ENCODE measurements at regions not wholly inside any gene's neighbourhood (a gene's known extent, or its start where the extent isn't known, plus 50 kb on each side); places are given as distances from the start of the nearest gene placed in this dataset.

DNA sequence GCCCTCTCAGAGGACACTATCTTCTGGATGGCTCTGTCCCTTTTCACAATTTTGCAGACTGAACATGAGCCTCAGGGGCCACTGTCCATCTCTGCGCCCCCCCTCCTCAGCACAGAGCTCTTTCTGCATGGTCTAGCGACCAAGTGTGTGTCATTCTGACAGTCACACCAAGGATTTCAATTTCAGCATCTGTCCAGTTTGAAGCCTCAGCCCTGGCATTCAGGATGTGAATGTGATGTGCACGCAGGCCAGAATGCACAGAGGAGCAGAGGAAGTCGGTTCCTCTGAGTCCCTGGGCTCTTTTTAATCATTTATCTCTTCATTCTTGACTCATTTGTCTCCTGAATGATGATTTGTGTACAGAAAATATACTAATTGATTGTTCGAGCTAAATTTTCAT lies 102.0 kb upstream of the PWP1 start:
- Histone ChIP-seq H2BK120ac (ENCODE audit: low read depth, low read length, poor library complexity, severe bottlenecking) (no peak overlapping the region), H3K4me1 (ENCODE audit: insufficient read depth, low read length) (peaks cover 12% of the 10 kb centered on the region; the same call in 1 of the 2 replicates), H3T11ph (ENCODE audit: low read length) (no peak overlapping the region), H3K79me2 (ENCODE audit: insufficient read depth, low read length) (no peaks in the 10 kb centered on the region), H3K18ac (ENCODE audit: insufficient read length, low read depth, low read length) (no peak overlapping the region), H3K4ac (ENCODE audit: low read depth, low read length) (no peak overlapping the region), H3K9ac (ENCODE audit: extremely low read depth, insufficient read length, low read length) (no peak overlapping the region), H2BK5ac (ENCODE audit: insufficient read length, low read length) (no peak overlapping the region), H2BK20ac (ENCODE audit: low read depth, low read length, poor library complexity, severe bottlenecking) (no peak overlapping the region), H3K9me3 (ENCODE audit: control insufficient read depth, low read depth, low read length) (no peaks in the 10 kb centered on the region), H2BK12ac (ENCODE audit: insufficient read length, low read depth, low read length) (no peak overlapping the region), H3K4me2 (ENCODE audit: insufficient read depth, insufficient read length, low read length) (no peak overlapping the region), H3K27me3 (ENCODE audit: insufficient read depth, low read length) (0 out of 2 replicates have a peak, but pooled peaks cover 2% of the 10 kb centered on the region), H3K23me2 (ENCODE audit: insufficient read length, low read depth, low read length, poor library complexity, severe bottlenecking) (no peaks in the 10 kb centered on the region), H3K27ac (ENCODE audit: insufficient read length, low read depth, low read length) (no peak overlapping the region), H4K5ac (ENCODE audit: insufficient read length, low read depth, low read length) (no peak overlapping the region), H2AK5ac (ENCODE audit: insufficient read length, low read length) (no peak overlapping the region), H4K91ac (ENCODE audit: insufficient read length, low read depth, low read length) (no peak overlapping the region), H3K56ac (ENCODE audit: insufficient read length, low read depth, low read length) (no peak overlapping the region), H3K79me1 (ENCODE audit: insufficient read depth, low read depth, low read length, poor library complexity, severe bottlenecking) (no peaks in the 10 kb centered on the region), H2BK15ac (ENCODE audit: low read depth, low read length) (no peak overlapping the region), H3K14ac (ENCODE audit: insufficient read depth, low read length) (no peak overlapping the region), H4K20me1 (ENCODE audit: control insufficient read depth, insufficient read depth, insufficient read length) (no peaks in the 10 kb centered on the region), H2AFZ (ENCODE audit: low read length) (no peak overlapping the region), H4K8ac (replicated peaks; ENCODE audit: insufficient read length, low read depth, low read length) (no peak overlapping the region), H3K23ac (ENCODE audit: insufficient read length, low read depth, low read length) (no peak overlapping the region)
- WGBS (ENCODE audit: extremely low coverage, insufficient read length, low lambda C conversion rate), result no CpG with 5 or more reads among the region's 5 CpGs
- H3K4me1 Mint-ChIP-seq, result peaks cover 33 to 43% of the 10 kb centered on the region in 2 experiments
- TF ChIP-seq, protein P1, sequence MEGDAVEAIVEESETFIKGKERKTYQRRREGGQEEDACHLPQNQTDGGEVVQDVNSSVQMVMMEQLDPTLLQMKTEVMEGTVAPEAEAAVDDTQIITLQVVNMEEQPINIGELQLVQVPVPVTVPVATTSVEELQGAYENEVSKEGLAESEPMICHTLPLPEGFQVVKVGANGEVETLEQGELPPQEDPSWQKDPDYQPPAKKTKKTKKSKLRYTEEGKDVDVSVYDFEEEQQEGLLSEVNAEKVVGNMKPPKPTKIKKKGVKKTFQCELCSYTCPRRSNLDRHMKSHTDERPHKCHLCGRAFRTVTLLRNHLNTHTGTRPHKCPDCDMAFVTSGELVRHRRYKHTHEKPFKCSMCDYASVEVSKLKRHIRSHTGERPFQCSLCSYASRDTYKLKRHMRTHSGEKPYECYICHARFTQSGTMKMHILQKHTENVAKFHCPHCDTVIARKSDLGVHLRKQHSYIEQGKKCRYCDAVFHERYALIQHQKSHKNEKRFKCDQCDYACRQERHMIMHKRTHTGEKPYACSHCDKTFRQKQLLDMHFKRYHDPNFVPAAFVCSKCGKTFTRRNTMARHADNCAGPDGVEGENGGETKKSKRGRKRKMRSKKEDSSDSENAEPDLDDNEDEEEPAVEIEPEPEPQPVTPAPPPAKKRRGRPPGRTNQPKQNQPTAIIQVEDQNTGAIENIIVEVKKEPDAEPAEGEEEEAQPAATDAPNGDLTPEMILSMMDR (conservative IDR thresholded peaks at IDR 0.05), result no peak
- H3K4me3 Mint-ChIP-seq, result no peak overlapping the region
- peaks cover 9 to 10% of the 10 kb centered on the region in 2 experiments; a peak in 4 of 5 replicates for H3K9me3 Mint-ChIP-seq
- peaks cover 42% of the 10 kb centered on the region for H3K27me3 Mint-ChIP-seq (ENCODE audit: low read depth)
- DNase-seq, result no peak
- H3K27ac Mint-ChIP-seq, result no peak overlapping the region
- H3K36me3 Mint-ChIP-seq (ENCODE audit: insufficient read depth in 1 of 3, low read depth in 3 of 3), result peaks cover 0 to 8% (median 6%) of the 10 kb centered on the region in 3 experiments; a peak in 5 of 7 replicates

All from H9 (cell line).